PFSK-1 (cell line): ENCODE measurements at regions not wholly inside any gene's neighbourhood (a gene's known extent, or its start where the extent isn't known, plus 50 kb on each side); places are given as distances from the start of the nearest gene placed in this dataset.

Source experiments
- FOXP2 ChIP-seq: optimal IDR thresholded peaks from 2 replicates; pipeline ENCODE3; 2011; ENCODE audit warnings: borderline replicate concordance, control low read depth, inconsistent platforms; ENCODE audit not compliant: insufficient read depth; ENCODE audit errors: extremely low read length, extremely low read depth
- POLR2AphosphoS5 ChIP-seq: IDR thresholded peaks from 2 replicates; pipeline ENCODE4 v1.6.1; 2012; ENCODE audit warnings: low read depth, mild to moderate bottlenecking, control low read depth, low read length, moderate library complexity
- REST ChIP-seq, 2 experiments: IDR thresholded peaks; 2 replicates each; pipeline versions ENCODE4 v1.6.1 to v1.8.0; 2011 to 2012; ENCODE audit warnings: low read depth in 2 of 2, low read length in 2 of 2, control low read depth in 1 of 2, inconsistent platforms in 1 of 2, mild to moderate bottlenecking in 1 of 2, moderate library complexity in 1 of 2; ENCODE audit not compliant: insufficient read depth in 1 of 2
- SIN3A ChIP-seq: IDR thresholded peaks from 2 replicates; pipeline ENCODE4 v1.6.1; 2012; ENCODE audit warnings: mild to moderate bottlenecking, low read length, moderate library complexity, borderline replicate concordance; ENCODE audit not compliant: insufficient read depth
- TAF1 ChIP-seq: IDR thresholded peaks from 2 replicates; pipeline ENCODE4 v1.6.1; 2012; ENCODE audit warnings: low read length, control low read depth, borderline replicate concordance; ENCODE audit not compliant: insufficient read depth

- TF ChIP-seq TAF1 (no peak), POLR2AphosphoS5 (no peak), FOXP2 (no peak), SIN3A (no peak), REST (IDR thresholded peaks at IDR 0.05; ENCODE audit: insufficient read depth in 1 of 2, low read depth in 2 of 2, low read length in 2 of 2) (no peak)
Observed at GRCh38 chr4:23741681-23742191, 148.1 kb downstream of the PPARGC1A start.

- TF ChIP-seq REST (IDR thresholded peaks at IDR 0.05; ENCODE audit: insufficient read depth in 1 of 2, low read depth in 2 of 2, low read length in 2 of 2), result no peak
- no peak for TF ChIP-seq FOXP2
- TF ChIP-seq POLR2AphosphoS5, result no peak
- TF ChIP-seq TAF1, result no peak
- no peak for TF ChIP-seq SIN3A
Observed at GRCh38 chr4:23737571-23737970, 152.3 kb downstream of the PPARGC1A start.

- no peak for TF ChIP-seq TAF1
- TF ChIP-seq SIN3A, result no peak
- no peak for TF ChIP-seq FOXP2
- no peak for TF ChIP-seq POLR2AphosphoS5
- no peak for TF ChIP-seq REST (IDR thresholded peaks at IDR 0.05; ENCODE audit: insufficient read depth in 1 of 2, low read depth in 2 of 2, low read length in 2 of 2)
Observed at GRCh38 chr4:23736466-23736865, 153.4 kb downstream of the PPARGC1A start.

GRCh38 chr4:23734000-23734399 lies 155.8 kb downstream of the PPARGC1A start:
- no peak for TF ChIP-seq POLR2AphosphoS5
- no peak for TF ChIP-seq SIN3A
- no peak for TF ChIP-seq TAF1
- no peak for TF ChIP-seq REST (IDR thresholded peaks at IDR 0.05; ENCODE audit: insufficient read depth in 1 of 2, low read depth in 2 of 2, low read length in 2 of 2)
- TF ChIP-seq FOXP2, result no peak

GRCh38 chr4:23733476-23733875 lies 156.4 kb downstream of the PPARGC1A start:
- TF ChIP-seq REST (IDR thresholded peaks at IDR 0.05; ENCODE audit: insufficient read depth in 1 of 2, low read depth in 2 of 2, low read length in 2 of 2) (no peak), POLR2AphosphoS5 (no peak), TAF1 (no peak), SIN3A (no peak), FOXP2 (no peak)
